K562 (cell line): ENCODE measurements at regions not wholly inside any gene's neighbourhood (a gene's known extent, or its start where the extent isn't known, plus 50 kb on each side); places are given as distances from the start of the nearest gene placed in this dataset.

Source experiments
- ATAC-seq: fragments of 200-7000 bp; cut with Tn5 transposase; 3 replicates; pipeline ENCODE4 v1.9.1; 2020; ENCODE audit warnings: moderate library complexity
- BruUV-seq: library from RNA; stranded (reverse); fragments of 400-500 nt; replicated peaks from 2 replicates; lab custom pipeline; 2021; lab: Mats Ljungman, UMichigan
- CTCF ChIA-PET: fragments of 300-600 bp; formaldehyde crosslinking; extraction: SDS; loops from one replicate; lab custom pipeline; 2021; ENCODE audit warnings: low intra/inter-chr PET ratio; lab: Yijun Ruan, JAX
- POLR2A ChIA-PET: fragments of 300-600, 350-650 bp; sonication (Branson Sonifier 250); formaldehyde crosslinking; extraction: SDS; loops from one replicate; lab custom pipeline; 2021; ENCODE audit warnings: antibody characterized with exemption, inconsistent platforms; lab: Yijun Ruan, JAX
- DNase-seq, 4 experiments: peaks; one replicate each; pipeline versions ENCODE4 v3.0.0 to v3.0.0-alpha.2; 2011 to 2018; ENCODE audit warnings: low spot score in 3 of 4, mixed read lengths in 3 of 4; ENCODE audit errors: extremely low read depth in 1 of 4
- FAIRE-seq: peaks from 2 replicates; lab custom pipeline; 2011; peaks lifted over from hg19 to GRCh38; lab: Jason Lieb, UNC
- H2AFZ ChIP-seq: 2 replicates; pipeline ENCODE4 v1.6.0; 2011; ENCODE audit warnings: low read depth, low read length, control low read depth, inconsistent platforms
- H3K27ac ChIP-seq: fragments of 200-600 bp; 3 replicates; pipeline ENCODE4 v1.8.0; 2011; ENCODE audit warnings: low read depth, mild to moderate bottlenecking, control low read depth, inconsistent platforms, low read length, moderate library complexity, mixed read lengths; ENCODE audit errors: extremely low read depth
- H3K27me3 ChIP-seq, 2 experiments: fragments of 300-600 bp in 1 of 2; 2 replicates in 1 of 2; 3 replicates in 1 of 2; pipeline versions ENCODE4 v1.6.0 to v1.8.0; 2011; ENCODE audit warnings: inconsistent platforms in 2 of 2, low read length in 2 of 2, mild to moderate bottlenecking in 1 of 2, mixed read lengths in 1 of 2, moderate library complexity in 1 of 2; ENCODE audit not compliant: control insufficient read depth in 2 of 2, insufficient read depth in 2 of 2
- H3K36me3 ChIP-seq: fragments of 300-600 bp; 3 replicates; pipeline ENCODE4 v1.8.0; 2011; ENCODE audit warnings: mild to moderate bottlenecking, low read length, inconsistent platforms; ENCODE audit not compliant: control insufficient read depth, insufficient read depth
- H3K4me1 ChIP-seq, 2 experiments: fragments of 200-600 bp in 1 of 2; replicated peaks in 1 of 2; 2 replicates in 1 of 2; 3 replicates in 1 of 2; pipeline versions ENCODE4 v1.5.1 to v1.8.0; 2011; ENCODE audit warnings: inconsistent platforms in 2 of 2, low read length in 2 of 2, mild to moderate bottlenecking in 1 of 2, mixed read lengths in 1 of 2, moderate library complexity in 1 of 2; ENCODE audit not compliant: control insufficient read depth in 2 of 2, insufficient read depth in 2 of 2
- H3K4me2 ChIP-seq: 2 replicates; pipeline ENCODE4 v1.6.1; 2011; ENCODE audit warnings: low read length, control low read depth, inconsistent platforms, mixed read lengths; ENCODE audit not compliant: insufficient read depth
- H3K4me3 ChIP-seq: fragments of 200-600 bp; sonication (generic), shearing (Covaris generic); 2 replicates; pipeline ENCODE4 v1.5.1; 2016; ENCODE audit warnings: control low read depth, inconsistent platforms
- H3K79me2 ChIP-seq: fragments of 200-600 bp; 3 replicates; pipeline ENCODE4 v1.8.0; 2011; ENCODE audit warnings: low read length, inconsistent platforms; ENCODE audit not compliant: control insufficient read depth, insufficient read depth
- H3K9ac ChIP-seq, 2 experiments: 2 replicates each; pipeline versions ENCODE4 v1.6.0 to v1.6.1; 2011; ENCODE audit warnings: low read depth in 2 of 2, low read length in 2 of 2, control low read depth in 1 of 2, inconsistent platforms in 1 of 2, mild to moderate bottlenecking in 1 of 2, mixed read lengths in 1 of 2; ENCODE audit not compliant: insufficient read depth in 1 of 2
- H3K9me1 ChIP-seq: one replicate; pipeline ENCODE4 v1.6.0; 2011; ENCODE audit warnings: inconsistent platforms, mild to moderate bottlenecking, low read length, moderate library complexity; ENCODE audit not compliant: control insufficient read depth, insufficient read depth
- H3K9me3 ChIP-seq: replicated peaks from 2 replicates; pipeline ENCODE4 v1.5.1; 2011; ENCODE audit warnings: low read depth, low read length, inconsistent platforms; ENCODE audit not compliant: control insufficient read depth, insufficient read depth
- H4K20me1 ChIP-seq: replicated peaks from 2 replicates; pipeline ENCODE4 v1.6.1; 2011; ENCODE audit warnings: low read length, inconsistent platforms, mixed read lengths; ENCODE audit not compliant: control insufficient read depth, insufficient read depth
- E4F1 ChIP-seq: fragments of 250-450 bp; sonication (Bioruptor Pico); IDR thresholded peaks from 2 replicates; pipeline ENCODE4 v1.5.0; 2021; ENCODE audit warnings: mild to moderate bottlenecking, borderline replicate concordance
- MBD2 ChIP-seq: sonication (generic); IDR thresholded peaks from 2 replicates; pipeline ENCODE4 v1.6.1; 2016; ENCODE audit warnings: low read depth, borderline replicate concordance
- MEF2D ChIP-seq: conservative IDR thresholded peaks from 2 replicates; pipeline ENCODE4 v1.6.1; 2016; ENCODE audit warnings: low read depth, missing genetic modification characterization, missing compliant biosample characterization
- POLR2A ChIP-seq: fragments of 450-650 bp; conservative IDR thresholded peaks from 2 replicates; pipeline ENCODE4 v1.6.1; 2016
- SAFB ChIP-seq: fragments of 200-400 bp; formaldehyde crosslinking; IDR thresholded peaks from 2 replicates; pipeline ENCODE4 v1.6.1; 2017; ENCODE audit warnings: low read depth, low read length, borderline replicate concordance
- SLC30A9 ChIP-seq: fragments of 250-450 bp; sonication (Bioruptor Pico); IDR thresholded peaks from 2 replicates; pipeline ENCODE4 v1.8.0; 2022; ENCODE audit warnings: mild to moderate bottlenecking, moderate library complexity
- TAF1 ChIP-seq: IDR thresholded peaks from 2 replicates; pipeline ENCODE4 v1.6.1; 2011; ENCODE audit warnings: mild to moderate bottlenecking, low read length, moderate library complexity; ENCODE audit not compliant: insufficient read depth, control insufficient read depth, severe bottlenecking; ENCODE audit errors: extremely low read depth
- XRCC3 ChIP-seq: fragments of 450-650 bp; IDR thresholded peaks from 2 replicates; pipeline ENCODE4 v1.6.1; 2017; ENCODE audit warnings: mild to moderate bottlenecking, moderate library complexity
- WGBS: fragments of 100-300 bp; shearing (Covaris generic); methylation state at CpG from one replicate; pipeline ENCODE4 v1.1.6; 2016; ENCODE audit warnings: low coverage, mixed read lengths; ENCODE audit not compliant: insufficient coverage; ENCODE audit errors: missing lambda C conversion rate; 5-methylcytosine and 5-hydroxymethylcytosine counted together
- in situ Hi-C: fragments of 300-500 bp; cut with MboI; formaldehyde crosslinking; loops from 4 replicates; pipeline ENCODE4 v1.15.0; 2018; ENCODE audit warnings: inconsistent platforms, mixed read lengths
- intact Hi-C: fragments of 100-400 bp; cut with micrococcal nuclease; formaldehyde crosslinking; loops from 2 replicates; pipeline ENCODE4 v1.14.2; 2022
- TF ChIP-seq, protein P1 (sequence below): fragments of 450-650 bp; IDR thresholded peaks from 2 replicates; pipeline ENCODE4 v1.6.1; 2017; ENCODE audit warnings: antibody characterized with exemption

DNA sequence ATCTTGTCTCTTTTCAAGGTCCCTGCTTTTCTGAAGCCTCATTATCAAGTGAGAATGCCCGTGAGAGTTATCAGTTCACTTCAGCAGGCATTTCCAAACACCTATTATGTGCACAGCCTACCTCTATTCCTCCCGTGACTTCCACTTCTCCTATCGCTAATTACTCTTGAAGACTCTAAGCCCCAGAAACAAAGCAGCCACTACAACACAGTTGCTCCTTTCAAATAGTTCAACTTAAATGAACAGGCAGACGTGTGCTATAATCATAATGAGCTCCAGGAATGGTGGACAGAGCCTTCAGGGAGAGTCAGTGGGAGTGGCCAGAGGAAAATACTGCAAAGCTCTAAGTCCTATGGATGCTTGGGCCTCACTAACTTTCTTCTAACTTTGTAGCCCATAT is 159.0 kb downstream of the RDH14 start:
- in situ Hi-C loops: no loop called here
- 0% methylated on average over 4 of the region's 4 CpGs for WGBS

More for the DNA sequence above, 159.0 kb downstream of the RDH14 start:
- ChIA-PET CTCF (no interaction called here), POLR2A (no interaction called here)
- ATAC-seq: no peak
- no peak for FAIRE-seq
- intact Hi-C loops: no loop called here
- no TSS peak for BruUV-seq
- TF ChIP-seq SLC30A9 (CRISPR knock-in tag): no peak
- TF ChIP-seq MBD2: no peak
- TF ChIP-seq MEF2D (tag): no peak
- TF ChIP-seq, protein P1, sequence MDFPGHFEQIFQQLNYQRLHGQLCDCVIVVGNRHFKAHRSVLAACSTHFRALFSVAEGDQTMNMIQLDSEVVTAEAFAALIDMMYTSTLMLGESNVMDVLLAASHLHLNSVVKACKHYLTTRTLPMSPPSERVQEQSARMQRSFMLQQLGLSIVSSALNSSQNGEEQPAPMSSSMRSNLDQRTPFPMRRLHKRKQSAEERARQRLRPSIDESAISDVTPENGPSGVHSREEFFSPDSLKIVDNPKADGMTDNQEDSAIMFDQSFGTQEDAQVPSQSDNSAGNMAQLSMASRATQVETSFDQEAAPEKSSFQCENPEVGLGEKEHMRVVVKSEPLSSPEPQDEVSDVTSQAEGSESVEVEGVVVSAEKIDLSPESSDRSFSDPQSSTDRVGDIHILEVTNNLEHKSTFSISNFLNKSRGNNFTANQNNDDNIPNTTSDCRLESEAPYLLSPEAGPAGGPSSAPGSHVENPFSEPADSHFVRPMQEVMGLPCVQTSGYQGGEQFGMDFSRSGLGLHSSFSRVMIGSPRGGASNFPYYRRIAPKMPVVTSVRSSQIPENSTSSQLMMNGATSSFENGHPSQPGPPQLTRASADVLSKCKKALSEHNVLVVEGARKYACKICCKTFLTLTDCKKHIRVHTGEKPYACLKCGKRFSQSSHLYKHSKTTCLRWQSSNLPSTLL: no peak
- no peak for TF ChIP-seq SAFB
- no peak for TF ChIP-seq TAF1
- TF ChIP-seq E4F1 (CRISPR knock-in tag): no peak
- TF ChIP-seq XRCC3: no peak
- no peak for TF ChIP-seq POLR2A
- no peaks in the 10 kb centered on the region for H3K9me3 ChIP-seq
- H3K4me1 ChIP-seq: no peaks in the 10 kb centered on the region
- H3K4me2 ChIP-seq: no peak overlapping the region
- no peak overlapping the region for H3K4me3 ChIP-seq
- H3K9ac ChIP-seq: no peak overlapping the region
- H3K9me1 ChIP-seq: no peaks in the 10 kb centered on the region
- no peak for DNase-seq
- no peak overlapping the region for H3K27ac ChIP-seq
- H2AFZ ChIP-seq: no peak overlapping the region
- no peaks in the 10 kb centered on the region for H3K27me3 ChIP-seq
- no peaks in the 10 kb centered on the region for H3K79me2 ChIP-seq
- H3K36me3 ChIP-seq: no peaks in the 10 kb centered on the region
- no peaks in the 10 kb centered on the region for H4K20me1 ChIP-seq
